GM06990 (cell line): ENCODE measurements at regions not wholly inside any gene's neighbourhood (a gene's known extent, or its start where the extent isn't known, plus 50 kb on each side); places are given as distances from the start of the nearest gene placed in this dataset.

Experiments used
- DNase-seq: peaks from one replicate; pipeline ENCODE4 v3.0.0-alpha.2; 2011; ENCODE audit not compliant: insufficient read length; ENCODE audit errors: extremely low read depth
- H3K27me3 ChIP-seq: replicated peaks from 2 replicates; pipeline ENCODE4 v1.6.0; 2011; ENCODE audit warnings: low read length; ENCODE audit not compliant: control insufficient read depth, insufficient read depth
- H3K36me3 ChIP-seq: 2 replicates; pipeline ENCODE4 v1.5.1; 2011; ENCODE audit warnings: low read length; ENCODE audit not compliant: control insufficient read depth, insufficient read depth
- H3K4me3 ChIP-seq: replicated peaks from 2 replicates; pipeline ENCODE4 v1.5.1; 2011; ENCODE audit warnings: low read depth, mild to moderate bottlenecking, control low read depth, low read length
- CTCF ChIP-seq: IDR thresholded peaks from 2 replicates; pipeline ENCODE4 v1.5.1; 2011; ENCODE audit warnings: low read length, control low read depth, mild to moderate bottlenecking, inconsistent platforms; ENCODE audit not compliant: insufficient read depth, poor library complexity, severe bottlenecking

GRCh38 chr2:180905461-180905860 lies 74.9 kb upstream of the UBE2E3 start:
- DNase-seq: no peak
- TF ChIP-seq CTCF: no peak
- no peak overlapping the region for H3K4me3 ChIP-seq
- H3K27me3 ChIP-seq: no peaks in the 10 kb centered on the region
- H3K36me3 ChIP-seq: no peaks in the 10 kb centered on the region

GRCh38 chr2:180905002-180905401 lies 75.4 kb upstream of the UBE2E3 start:
- H3K27me3 ChIP-seq: no peaks in the 10 kb centered on the region
- TF ChIP-seq CTCF: no peak
- no peak for DNase-seq
- no peaks in the 10 kb centered on the region for H3K36me3 ChIP-seq
- H3K4me3 ChIP-seq: no peak overlapping the region

GRCh38 chr2:180901331-180901730 lies 79.1 kb upstream of the UBE2E3 start:
- DNase-seq: no peak
- Histone ChIP-seq H3K4me3 (no peak overlapping the region), H3K27me3 (no peaks in the 10 kb centered on the region), H3K36me3 (no peaks in the 10 kb centered on the region)
- TF ChIP-seq CTCF: no peak

GRCh38 chr2:180893752-180894151 lies 86.7 kb upstream of the UBE2E3 start:
- H3K36me3 ChIP-seq: no peaks in the 10 kb centered on the region
- no peaks in the 10 kb centered on the region for H3K27me3 ChIP-seq
- TF ChIP-seq CTCF: no peak
- DNase-seq: no peak
- no peak overlapping the region for H3K4me3 ChIP-seq

- TF ChIP-seq CTCF: no peak
- Histone ChIP-seq H3K36me3 (no peaks in the 10 kb centered on the region), H3K27me3 (no peaks in the 10 kb centered on the region), H3K4me3 (no peak overlapping the region)
- no peak for DNase-seq
Measured at GRCh38 chr2:180892091-180892490, 88.3 kb upstream of the UBE2E3 start.

GRCh38 chr2:180891360-180891759 lies 89.0 kb upstream of the UBE2E3 start:
- no peak for TF ChIP-seq CTCF
- H3K4me3 ChIP-seq: no peak overlapping the region
- H3K36me3 ChIP-seq: no peaks in the 10 kb centered on the region
- DNase-seq: no peak
- no peaks in the 10 kb centered on the region for H3K27me3 ChIP-seq
